Lung (tissue), 11 donors: ENCODE measurements at regions not wholly inside any gene's neighbourhood (a gene's known extent, or its start where the extent isn't known, plus 50 kb on each side); places are given as distances from the start of the nearest gene placed in this dataset.

ENCODE experiments used
- ATAC-seq: fragments of 200-7000 bp; cut with Tn5 transposase; one replicate; pipeline ENCODE4 v1.9.1; 2020; ENCODE audit warnings: moderate number of reproducible peaks; ENCODE audit not compliant: insufficient read depth, low FRiP score
- DNase-seq, 3 donors: peaks; one replicate each; pipeline ENCODE4 v3.0.0-alpha.2; 2013 to 2017
- H3K27ac ChIP-seq, 2 donors: one replicate each; pipeline ENCODE4 v1.5.1; 2013; ENCODE audit warnings: mild to moderate bottlenecking in 2 of 2, moderate library complexity in 2 of 2, control low read depth in 1 of 2, inconsistent platforms in 1 of 2, low read depth in 1 of 2, low read length in 1 of 2
- H3K27me3 ChIP-seq, 3 donors: one replicate each; pipeline ENCODE4 v1.5.1; 2013; ENCODE audit warnings: low read length in 2 of 3; ENCODE audit not compliant: control insufficient read depth in 3 of 3, insufficient read depth in 3 of 3
- H3K36me3 ChIP-seq, 4 donors: one replicate each; pipeline ENCODE4 v1.5.1; 2013; ENCODE audit warnings: low read length in 4 of 4, mild to moderate bottlenecking in 1 of 4, moderate library complexity in 1 of 4; ENCODE audit not compliant: control insufficient read depth in 4 of 4, insufficient read depth in 4 of 4
- H3K4me1 ChIP-seq, 5 donors: one replicate each; pipeline ENCODE4 v1.5.1; 2013; ENCODE audit warnings: low read length in 5 of 5, mild to moderate bottlenecking in 2 of 5, moderate library complexity in 1 of 5; ENCODE audit not compliant: control insufficient read depth in 5 of 5, insufficient read depth in 5 of 5
- H3K4me3 ChIP-seq: one replicate; pipeline ENCODE4 v1.5.1; 2013; ENCODE audit warnings: mild to moderate bottlenecking, control low read depth, moderate library complexity
- H3K9ac ChIP-seq, 2 donors: one replicate each; pipeline ENCODE4 v1.5.1; 2013; ENCODE audit warnings: low read length in 2 of 2, control low read depth in 1 of 2; ENCODE audit not compliant: insufficient read depth in 1 of 2
- H3K9me3 ChIP-seq, 4 donors: one replicate each; pipeline ENCODE4 v1.5.1; 2013; ENCODE audit warnings: low read length in 3 of 4, mild to moderate bottlenecking in 1 of 4, moderate library complexity in 1 of 4; ENCODE audit not compliant: control insufficient read depth in 4 of 4, insufficient read depth in 3 of 4
- WGBS, 2 donors: extraction: QIAGEN DNeasy Blood & Tissue Kit; methylation state at CpG; one replicate each; pipeline ENCODE4 v1.1.7; 2013; 5-methylcytosine and 5-hydroxymethylcytosine counted together
- TF ChIP-seq, protein P1 (sequence below): IDR thresholded peaks from 2 replicates; pipeline ENCODE4 v1.5.1; 2012; ENCODE audit warnings: mild to moderate bottlenecking; ENCODE audit errors: control extremely low read depth, extremely low read depth
- donor health status: control.
- donor health status: control.
- donor health status: Bipolar disorder and iron deficiency.
- donor health status: healthy.
- donor health status: DM: yes; HTN: yes; CAD: no.

GRCh38 chr6:150775415-150776203, 89.9 kb upstream of the MTHFD1L start:
- Histone ChIP-seq H3K4me3 (no peak overlapping the region), H3K27me3 (no peaks in the 10 kb centered on the region), H3K36me3 (peaks cover 0 to 8% (median 0%) of the 10 kb centered on the region in 4 donors), H3K9me3 (peaks cover 0 to 4% (median 0%) of the 10 kb centered on the region in 4 donors), H3K9ac (no peak overlapping the region), H3K27ac (no peak overlapping the region), H3K4me1 (peaks cover 0 to 4% (median 3%) of the 10 kb centered on the region in 5 donors)
- DNase-seq = peak in 1 of 3 donors; percentile 45
- no peak for ATAC-seq
- TF ChIP-seq, protein P1, sequence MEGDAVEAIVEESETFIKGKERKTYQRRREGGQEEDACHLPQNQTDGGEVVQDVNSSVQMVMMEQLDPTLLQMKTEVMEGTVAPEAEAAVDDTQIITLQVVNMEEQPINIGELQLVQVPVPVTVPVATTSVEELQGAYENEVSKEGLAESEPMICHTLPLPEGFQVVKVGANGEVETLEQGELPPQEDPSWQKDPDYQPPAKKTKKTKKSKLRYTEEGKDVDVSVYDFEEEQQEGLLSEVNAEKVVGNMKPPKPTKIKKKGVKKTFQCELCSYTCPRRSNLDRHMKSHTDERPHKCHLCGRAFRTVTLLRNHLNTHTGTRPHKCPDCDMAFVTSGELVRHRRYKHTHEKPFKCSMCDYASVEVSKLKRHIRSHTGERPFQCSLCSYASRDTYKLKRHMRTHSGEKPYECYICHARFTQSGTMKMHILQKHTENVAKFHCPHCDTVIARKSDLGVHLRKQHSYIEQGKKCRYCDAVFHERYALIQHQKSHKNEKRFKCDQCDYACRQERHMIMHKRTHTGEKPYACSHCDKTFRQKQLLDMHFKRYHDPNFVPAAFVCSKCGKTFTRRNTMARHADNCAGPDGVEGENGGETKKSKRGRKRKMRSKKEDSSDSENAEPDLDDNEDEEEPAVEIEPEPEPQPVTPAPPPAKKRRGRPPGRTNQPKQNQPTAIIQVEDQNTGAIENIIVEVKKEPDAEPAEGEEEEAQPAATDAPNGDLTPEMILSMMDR = no peak
- WGBS, 2 donors = 51 to 54% methylated on average over 9 of the region's 9 CpGs

- DNase-seq (no peak), ATAC-seq (no peak)
- H3K36me3 ChIP-seq = peaks cover 0 to 4% (median 0%) of the 10 kb centered on the region in 4 donors
- TF ChIP-seq, protein P1 = no peak
- peaks cover 0 to 4% (median 0%) of the 10 kb centered on the region in 4 donors for H3K9me3 ChIP-seq
- no peak overlapping the region for H3K9ac ChIP-seq
- peaks cover 0 to 4% (median 0%) of the 10 kb centered on the region in 5 donors for H3K4me1 ChIP-seq
- no peak overlapping the region for H3K27ac ChIP-seq
- WGBS, 2 donors = 93 to 96% methylated on average over 9 of the region's 9 CpGs
- no peaks in the 10 kb centered on the region for H3K27me3 ChIP-seq
- no peak overlapping the region for H3K4me3 ChIP-seq
Observed at GRCh38 chr6:150777736-150778135, 87.8 kb upstream of the MTHFD1L start.

GRCh38 chr6:150783813-150784212, 81.7 kb upstream of the MTHFD1L start:
- Histone ChIP-seq H3K36me3 (no peaks in the 10 kb centered on the region), H3K9ac (no peak overlapping the region), H3K27me3 (no peaks in the 10 kb centered on the region), H3K4me1 (peaks cover 0 to 20% (median 10%) of the 10 kb centered on the region in 5 donors), H3K27ac (no peak overlapping the region), H3K4me3 (no peak overlapping the region), H3K9me3 (no peaks in the 10 kb centered on the region)
- WGBS, 2 donors = 81 to 91% methylated on average over 2 of the region's 2 CpGs
- no peak for DNase-seq
- no peak for ATAC-seq
- TF ChIP-seq, protein P1 = no peak
